ENCODE measurements at regions not wholly inside any gene's neighbourhood (a gene's known extent, or its start where the extent isn't known, plus 50 kb on each side); places are given as distances from the start of the nearest gene placed in this dataset.
"Not testable (repeated sequence)": the region's sequence is repeated elsewhere in the genome, so short reads cannot be mapped to it uniquely, and the experiment has no call there.

GRCh38 chr6:27168586-27169443 lies 78.7 kb upstream of the PRSS16 start (continued):
- no peak for TF ChIP-seq ZNF462 (CRISPR knock-in tag; IDR thresholded peaks at IDR 0.05)
- no peak for TF ChIP-seq CREB1 (CRISPR knock-in tag; IDR thresholded peaks at IDR 0.05; ENCODE audit: low read depth)

- not testable (repeated sequence) for H3K27ac ChIP-seq (ENCODE audit: low read depth); H3K4me3 Mint-ChIP-seq; H3K9me2 ChIP-seq (ENCODE audit: insufficient read depth); H3K4me2 ChIP-seq; H2AFZ ChIP-seq; H3K27ac Mint-ChIP-seq; H3K36me3 Mint-ChIP-seq (ENCODE audit: low read depth); H3K79me2 ChIP-seq (replicated peaks; ENCODE audit: insufficient read depth); H4K20me1 ChIP-seq (replicated peaks; ENCODE audit: insufficient read depth); ATAC-seq; H3K4me3 ChIP-seq; H3K4me1 ChIP-seq (ENCODE audit: insufficient read depth); H3F3A ChIP-seq (replicated peaks; ENCODE audit: low read depth); DNase-seq (ENCODE audit: low spot score); H3K27me3 ChIP-seq (ENCODE audit: insufficient read depth); H3K4me1 Mint-ChIP-seq; H3K36me3 ChIP-seq (ENCODE audit: insufficient read depth)
- Mint-ChIP-seq H3K9me3 (peaks cover 15% of the 10 kb centered on the region; the same call in 2 of the 3 replicates), H3K27me3 (ENCODE audit: insufficient read depth, low read depth, poor library complexity) (peaks cover 12% of the 10 kb centered on the region)
Measured at GRCh38 chr6:27172524-27173231, 74.8 kb upstream of the PRSS16 start.

GRCh38 chr6:27173232-27173601 lies 74.3 kb upstream of the PRSS16 start:
- DNase-seq (ENCODE audit: low spot score); H3K4me1 ChIP-seq (ENCODE audit: insufficient read depth); ATAC-seq: not testable (repeated sequence)

More at GRCh38 chr6:27173232-27173601, 74.3 kb upstream of the PRSS16 start:
- H3F3A ChIP-seq (replicated peaks; ENCODE audit: low read depth); H3K9me2 ChIP-seq (ENCODE audit: insufficient read depth); H3K4me3 ChIP-seq; H3K36me3 Mint-ChIP-seq (ENCODE audit: low read depth); H2AFZ ChIP-seq; H3K4me3 Mint-ChIP-seq; H3K36me3 ChIP-seq (ENCODE audit: insufficient read depth); H3K27ac Mint-ChIP-seq; H3K4me2 ChIP-seq; H4K20me1 ChIP-seq (replicated peaks; ENCODE audit: insufficient read depth); H3K27me3 ChIP-seq (ENCODE audit: insufficient read depth); H3K27ac ChIP-seq (ENCODE audit: low read depth); H3K79me2 ChIP-seq (replicated peaks; ENCODE audit: insufficient read depth); H3K4me1 Mint-ChIP-seq: not testable (repeated sequence)
- Mint-ChIP-seq H3K9me3 (peaks cover 15% of the 10 kb centered on the region; the same call in 2 of the 3 replicates), H3K27me3 (ENCODE audit: insufficient read depth, low read depth, poor library complexity) (peaks cover 15% of the 10 kb centered on the region)
